KMS-11 (cell line): ENCODE measurements at regions not wholly inside any gene's neighbourhood (a gene's known extent, or its start where the extent isn't known, plus 50 kb on each side); places are given as distances from the start of the nearest gene placed in this dataset.

Experiments
- H2AFZ ChIP-seq: fragments of 200-600 bp; sonication (generic); 2 replicates; pipeline ENCODE4 v1.6.1; 2016; ENCODE audit warnings: antibody characterized with exemption, mixed run types, low read depth
- H3K27ac ChIP-seq: fragments of 200-600 bp; sonication (generic); 2 replicates; pipeline ENCODE4 v1.6.1; 2016; ENCODE audit warnings: mild to moderate bottlenecking, mixed run types
- H3K27me3 ChIP-seq: fragments of 200-600 bp; sonication (generic); 2 replicates; pipeline ENCODE4 v1.6.1; 2017; ENCODE audit warnings: mild to moderate bottlenecking, low read depth, mixed run types, moderate library complexity; ENCODE audit not compliant: insufficient read depth
- H3K36me3 ChIP-seq: fragments of 200-600 bp; sonication (generic); 2 replicates; pipeline ENCODE4 v1.6.1; 2017; ENCODE audit warnings: mild to moderate bottlenecking, mixed run types; ENCODE audit not compliant: insufficient read depth
- H3K4me1 ChIP-seq: fragments of 200-600 bp; sonication (generic); 2 replicates; pipeline ENCODE4 v1.6.1; 2016; ENCODE audit warnings: mild to moderate bottlenecking, low read depth, mixed run types; ENCODE audit not compliant: poor library complexity, severe bottlenecking
- H3K4me2 ChIP-seq: fragments of 200-600 bp; sonication (generic); 2 replicates; pipeline ENCODE4 v1.7.0; 2016; ENCODE audit warnings: mild to moderate bottlenecking, mixed run types
- H3K4me3 ChIP-seq: fragments of 200-600 bp; sonication (generic); IDR thresholded peaks from 2 replicates; pipeline ENCODE4 v1.6.1; 2017; ENCODE audit warnings: low read depth, low read length, mixed read lengths; ENCODE audit not compliant: insufficient read depth
- H3K79me2 ChIP-seq: fragments of 200-600 bp; sonication (generic); 2 replicates; pipeline ENCODE4 v1.6.1; 2016; ENCODE audit warnings: low read depth, mixed run types; ENCODE audit not compliant: insufficient read depth
- H3K9ac ChIP-seq: fragments of 200-600 bp; sonication (generic); 2 replicates; pipeline ENCODE4 v1.6.1; 2016; ENCODE audit warnings: mild to moderate bottlenecking, mixed run types
- H4K20me1 ChIP-seq: fragments of 200-600 bp; sonication (generic); 2 replicates; pipeline ENCODE4 v1.6.1; 2016; ENCODE audit warnings: mild to moderate bottlenecking, mixed run types; ENCODE audit not compliant: insufficient read depth
- CTCF ChIP-seq: fragments of 200-600 bp; sonication (generic); conservative IDR thresholded peaks from 2 replicates; pipeline ENCODE4 v1.6.1; 2017; ENCODE audit warnings: low read depth, mild to moderate bottlenecking, antibody characterized with exemption, low read length, moderate library complexity, mixed read lengths

DNA sequence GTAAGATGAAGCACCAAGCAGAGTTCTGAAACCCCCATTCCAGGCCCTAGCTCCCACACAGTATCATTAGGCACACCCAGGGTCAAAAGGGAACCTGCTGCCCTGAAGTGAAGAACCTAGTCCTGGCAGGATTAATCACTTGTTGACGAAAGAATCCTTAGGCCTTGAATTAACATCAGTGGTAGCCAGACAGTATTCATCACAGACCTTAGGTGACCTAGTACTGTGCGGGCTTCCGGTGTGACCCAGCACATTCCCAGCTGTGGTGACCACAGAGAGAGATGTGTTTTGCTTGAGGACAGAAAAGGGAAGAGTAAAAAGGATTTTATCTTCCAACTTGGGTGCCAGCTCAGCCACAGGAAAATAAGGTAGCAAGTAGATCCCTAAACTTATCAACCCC, 1071.4 kb upstream of the FAM98A start:
- Histone ChIP-seq H3K79me2 (no peaks in the 10 kb centered on the region), H3K27me3 (no peaks in the 10 kb centered on the region), H2AFZ (no peak overlapping the region), H4K20me1 (no peaks in the 10 kb centered on the region), H3K4me1 (no peaks in the 10 kb centered on the region), H3K4me2 (no peak overlapping the region), H3K9ac (no peak overlapping the region), H3K4me3 (no peak overlapping the region), H3K27ac (no peak overlapping the region), H3K36me3 (no peaks in the 10 kb centered on the region)
- no peak for TF ChIP-seq CTCF

DNA sequence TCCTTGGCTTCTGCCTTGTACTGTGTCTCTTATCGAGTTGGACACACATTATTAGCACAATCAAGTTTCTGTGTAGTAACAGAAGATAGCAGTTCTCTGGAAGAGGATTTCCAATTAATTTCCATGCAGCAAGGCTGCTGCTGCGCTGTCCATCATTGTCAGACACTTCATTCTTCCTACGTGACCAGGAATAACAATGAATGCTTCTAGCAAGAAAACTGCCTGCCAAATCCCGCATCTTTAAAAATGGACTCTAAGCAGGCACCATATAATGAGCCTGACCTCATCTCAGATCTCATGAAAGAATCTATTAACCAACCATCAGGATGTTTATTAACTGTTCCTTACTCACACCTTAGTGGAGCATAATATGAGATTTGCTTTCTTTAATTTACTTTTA, 1067.7 kb upstream of the FAM98A start:
- no peak overlapping the region for H2AFZ ChIP-seq
- H3K79me2 ChIP-seq = no peaks in the 10 kb centered on the region
- no peaks in the 10 kb centered on the region for H3K27me3 ChIP-seq
- no peak overlapping the region for H3K27ac ChIP-seq
- H3K4me3 ChIP-seq = no peak overlapping the region
- H3K9ac ChIP-seq = no peak overlapping the region
- H4K20me1 ChIP-seq = no peaks in the 10 kb centered on the region
- no peak for TF ChIP-seq CTCF
- H3K36me3 ChIP-seq = no peaks in the 10 kb centered on the region
- no peak overlapping the region for H3K4me2 ChIP-seq
- H3K4me1 ChIP-seq = no peaks in the 10 kb centered on the region

GRCh38 chr2:34664266-34664665, 1065.2 kb upstream of the FAM98A start:
- no peak overlapping the region for H3K4me2 ChIP-seq
- H3K4me1 ChIP-seq = no peaks in the 10 kb centered on the region
- no peaks in the 10 kb centered on the region for H3K27me3 ChIP-seq
- no peaks in the 10 kb centered on the region for H3K36me3 ChIP-seq
- H3K4me3 ChIP-seq = no peak overlapping the region
- no peak overlapping the region for H3K9ac ChIP-seq
- no peak overlapping the region for H3K27ac ChIP-seq
- no peaks in the 10 kb centered on the region for H4K20me1 ChIP-seq
- no peak for TF ChIP-seq CTCF
- no peaks in the 10 kb centered on the region for H3K79me2 ChIP-seq
- H2AFZ ChIP-seq = no peak overlapping the region

GRCh38 chr2:34663314-34663713, 1064.2 kb upstream of the FAM98A start:
- Histone ChIP-seq H4K20me1 (no peaks in the 10 kb centered on the region), H2AFZ (no peak overlapping the region), H3K4me2 (no peak overlapping the region), H3K9ac (no peak overlapping the region), H3K27me3 (no peaks in the 10 kb centered on the region), H3K36me3 (no peaks in the 10 kb centered on the region), H3K27ac (no peak overlapping the region), H3K4me1 (no peaks in the 10 kb centered on the region), H3K79me2 (no peaks in the 10 kb centered on the region), H3K4me3 (no peak overlapping the region)
- no peak for TF ChIP-seq CTCF

GRCh38 chr2:34660741-34661140, 1061.6 kb upstream of the FAM98A start:
- Histone ChIP-seq H3K36me3 (no peaks in the 10 kb centered on the region), H4K20me1 (no peaks in the 10 kb centered on the region), H3K4me3 (no peak overlapping the region), H3K4me1 (no peaks in the 10 kb centered on the region), H2AFZ (no peak overlapping the region), H3K79me2 (no peaks in the 10 kb centered on the region), H3K27ac (no peak overlapping the region), H3K4me2 (no peak overlapping the region), H3K9ac (no peak overlapping the region), H3K27me3 (no peaks in the 10 kb centered on the region)
- TF ChIP-seq CTCF = no peak
